Chondrocyte (in vitro differentiated cells): ENCODE measurements at regions not wholly inside any gene's neighbourhood (a gene's known extent, or its start where the extent isn't known, plus 50 kb on each side); places are given as distances from the start of the nearest gene placed in this dataset.
A peak's percentile ranks its signal among the peaks of the same experiment; 100 is the strongest.

ENCODE experiments used
- DNase-seq: peaks from one replicate; pipeline ENCODE4 v3.0.0; 2021; ENCODE audit warnings: mixed read lengths, low spot score
- H3K27ac Mint-ChIP-seq: one replicate; pipeline ENCODE4 v1.8.0; 2021; ENCODE audit warnings: mild to moderate bottlenecking, moderate library complexity, mixed read lengths; ENCODE audit not compliant: unreplicated experiment
- H3K27me3 Mint-ChIP-seq: 2 replicates; pipeline ENCODE4 v1.8.0; 2021; ENCODE audit warnings: low read depth, mixed read lengths
- H3K36me3 Mint-ChIP-seq: 2 replicates; pipeline ENCODE4 v1.8.0; 2021; ENCODE audit warnings: low read depth, mixed read lengths
- H3K4me1 Mint-ChIP-seq: 2 replicates; pipeline ENCODE4 v1.8.0; 2021; ENCODE audit warnings: low read depth, mild to moderate bottlenecking, mixed read lengths
- H3K4me3 Mint-ChIP-seq: one replicate; pipeline ENCODE4 v1.8.0; 2021; ENCODE audit warnings: mild to moderate bottlenecking, moderate library complexity, mixed read lengths; ENCODE audit not compliant: unreplicated experiment
- H3K9me3 Mint-ChIP-seq: 2 replicates; pipeline ENCODE4 v1.8.0; 2021; ENCODE audit warnings: low read depth, mixed read lengths
- CTCF ChIP-seq: fragments of 200-600 bp; sonication (generic); IDR thresholded peaks from 2 replicates; pipeline ENCODE4 v1.5.0; 2021; ENCODE audit warnings: antibody characterized with exemption, mild to moderate bottlenecking, moderate library complexity

- DNase-seq = no peak
- Mint-ChIP-seq H3K4me3 (no peak overlapping the region), H3K9me3 (peaks cover 9% of the 10 kb centered on the region), H3K27me3 (peaks cover 11% of the 10 kb centered on the region), H3K27ac (no peak overlapping the region), H3K4me1 (no peaks in the 10 kb centered on the region), H3K36me3 (no peaks in the 10 kb centered on the region)
- TF ChIP-seq CTCF = no peak
Observed at GRCh38 chr10:90372451-90372850, 485.4 kb downstream of the HTR7 start.

- DNase-seq = no peak
- Mint-ChIP-seq H3K36me3 (no peaks in the 10 kb centered on the region), H3K27ac (no peak overlapping the region), H3K4me3 (no peak overlapping the region), H3K27me3 (peaks cover 5% of the 10 kb centered on the region), H3K9me3 (peaks cover 6% of the 10 kb centered on the region), H3K4me1 (peaks cover 8% of the 10 kb centered on the region)
- TF ChIP-seq CTCF = no peak
Observed at GRCh38 chr10:90373911-90374310, 483.9 kb downstream of the HTR7 start.

- H3K27me3 Mint-ChIP-seq = peaks cover 1% of the 10 kb centered on the region
- no peaks in the 10 kb centered on the region for H3K36me3 Mint-ChIP-seq
- DNase-seq = no peak
- H3K9me3 Mint-ChIP-seq = no peaks in the 10 kb centered on the region
- peaks cover 10% of the 10 kb centered on the region for H3K4me1 Mint-ChIP-seq
- H3K4me3 Mint-ChIP-seq = no peak overlapping the region
- TF ChIP-seq CTCF = no peak
- peak overlapping the region; percentile 5 for H3K27ac Mint-ChIP-seq
Observed at GRCh38 chr10:90378524-90379076, 479.2 kb downstream of the HTR7 start.

GRCh38 chr10:90381468-90381867, 476.4 kb downstream of the HTR7 start:
- DNase-seq = no peak
- Mint-ChIP-seq H3K4me1 (peaks cover 10% of the 10 kb centered on the region), H3K9me3 (no peaks in the 10 kb centered on the region), H3K4me3 (no peak overlapping the region), H3K27me3 (peaks cover 1% of the 10 kb centered on the region), H3K27ac (no peak overlapping the region), H3K36me3 (no peaks in the 10 kb centered on the region)
- TF ChIP-seq CTCF = no peak

GRCh38 chr10:90389876-90390275, 468.0 kb downstream of the HTR7 start:
- Mint-ChIP-seq H3K27ac (no peak overlapping the region), H3K27me3 (peaks cover 1% of the 10 kb centered on the region), H3K9me3 (no peaks in the 10 kb centered on the region), H3K4me1 (peaks cover 15% of the 10 kb centered on the region), H3K4me3 (no peak overlapping the region), H3K36me3 (no peaks in the 10 kb centered on the region)
- no peak for TF ChIP-seq CTCF
- no peak for DNase-seq
